HG02610 (cell line): ENCODE measurements at regions not wholly inside any gene's neighbourhood (a gene's known extent, or its start where the extent isn't known, plus 50 kb on each side); places are given as distances from the start of the nearest gene placed in this dataset.

Experiments
- ATAC-seq: cut with Tn5 transposase; IDR thresholded peaks from one replicate; pipeline ENCODE4 v1.9.1; 2021; ENCODE audit warnings: mild to moderate bottlenecking, moderate library complexity; ENCODE audit not compliant: unreplicated experiment

- ATAC-seq, result no peak
Observed at GRCh38 chr20:39109933-39110818, 148.0 kb downstream of the DHX35 start.

GRCh38 chr20:39108746-39109145 is 146.6 kb downstream of the DHX35 start:
- ATAC-seq, result no peak

- ATAC-seq, result no peak
Observed at GRCh38 chr20:39107741-39108140, 145.6 kb downstream of the DHX35 start.

- no peak for ATAC-seq
Observed at GRCh38 chr20:39106791-39107190, 144.6 kb downstream of the DHX35 start.

- no peak for ATAC-seq
Observed at GRCh38 chr20:39105551-39105950, 143.4 kb downstream of the DHX35 start.

- ATAC-seq, result no peak
Observed at GRCh38 chr20:39103732-39104131, 141.6 kb downstream of the DHX35 start.

GRCh38 chr20:39103305-39103704 is 141.2 kb downstream of the DHX35 start:
- ATAC-seq, result no peak

GRCh38 chr20:39101895-39102294 is 139.8 kb downstream of the DHX35 start:
- no peak for ATAC-seq

GRCh38 chr20:39100691-39101090 is 138.5 kb downstream of the DHX35 start:
- no peak for ATAC-seq

- ATAC-seq, result no peak
Observed at GRCh38 chr20:39097889-39098288, 135.7 kb downstream of the DHX35 start.

- ATAC-seq, result no peak
Observed at GRCh38 chr20:39095870-39096269, 133.7 kb downstream of the DHX35 start.

- ATAC-seq, result no peak
Observed at GRCh38 chr20:39094391-39094790, 132.2 kb downstream of the DHX35 start.

GRCh38 chr20:39092733-39093410 is 130.7 kb downstream of the DHX35 start:
- ATAC-seq, result no peak

GRCh38 chr20:39090906-39091305 is 128.8 kb downstream of the DHX35 start:
- ATAC-seq, result no peak

- ATAC-seq, result no peak
Observed at GRCh38 chr20:39089797-39090196, 127.7 kb downstream of the DHX35 start.
